GM19023 (cell line): ENCODE measurements at regions not wholly inside any gene's neighbourhood (a gene's known extent, or its start where the extent isn't known, plus 50 kb on each side); places are given as distances from the start of the nearest gene placed in this dataset.

Experiments
- ATAC-seq: cut with Tn5 transposase; IDR thresholded peaks from one replicate; pipeline ENCODE4 v1.9.1; 2021; ENCODE audit warnings: mild to moderate bottlenecking, moderate library complexity; ENCODE audit not compliant: unreplicated experiment

DNA sequence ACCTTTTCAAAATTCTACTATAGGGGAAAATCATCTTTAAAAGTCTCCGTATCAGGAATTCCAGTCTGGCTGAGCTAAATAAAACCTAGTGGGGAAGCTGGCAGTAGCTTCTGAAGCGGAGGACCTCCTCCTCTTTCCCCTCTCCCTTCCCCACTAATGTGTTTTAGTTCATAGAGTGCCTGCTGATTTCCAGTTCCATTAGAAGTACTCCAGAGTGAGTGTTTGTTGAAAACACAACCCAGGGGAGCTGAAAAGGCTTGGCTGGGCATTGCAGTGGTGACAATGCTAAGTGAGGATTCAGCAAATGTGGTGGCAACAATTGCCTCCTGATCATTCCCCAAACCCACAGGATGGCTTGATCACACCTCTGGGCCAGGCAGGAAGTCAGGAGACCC is 144.2 kb upstream of the FRMD6 start:
- no peak for ATAC-seq

DNA sequence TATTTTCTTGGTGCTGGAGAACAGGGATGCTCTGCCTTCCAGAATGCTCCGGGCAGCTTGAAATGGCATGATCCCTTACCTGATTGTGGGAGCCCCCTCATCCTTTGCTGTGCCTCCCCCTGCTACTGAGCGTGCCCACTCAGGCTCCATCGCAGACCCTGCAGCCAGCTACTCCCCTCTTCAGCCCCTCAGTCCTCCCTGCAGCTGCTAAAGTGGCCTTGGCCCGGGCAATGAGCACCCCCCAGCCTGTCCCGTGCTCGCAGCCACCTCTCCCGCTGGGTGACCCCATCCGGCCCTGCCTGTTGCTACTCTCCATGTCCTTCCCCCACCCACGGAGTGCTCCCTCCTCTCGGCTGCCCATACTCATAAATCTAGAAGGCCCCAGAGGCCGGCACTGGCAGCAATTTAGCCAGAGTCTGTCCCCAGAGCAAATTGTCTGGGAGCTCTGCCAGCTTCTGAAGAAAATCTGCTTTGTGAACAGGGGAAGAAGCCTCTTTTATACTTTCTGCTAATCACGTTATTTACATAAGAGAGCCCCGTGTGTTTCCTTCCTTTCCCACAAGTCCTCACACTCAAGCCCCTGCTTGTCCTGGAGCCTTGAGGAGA is 143.7 kb upstream of the FRMD6 start:
- no peak for ATAC-seq

DNA sequence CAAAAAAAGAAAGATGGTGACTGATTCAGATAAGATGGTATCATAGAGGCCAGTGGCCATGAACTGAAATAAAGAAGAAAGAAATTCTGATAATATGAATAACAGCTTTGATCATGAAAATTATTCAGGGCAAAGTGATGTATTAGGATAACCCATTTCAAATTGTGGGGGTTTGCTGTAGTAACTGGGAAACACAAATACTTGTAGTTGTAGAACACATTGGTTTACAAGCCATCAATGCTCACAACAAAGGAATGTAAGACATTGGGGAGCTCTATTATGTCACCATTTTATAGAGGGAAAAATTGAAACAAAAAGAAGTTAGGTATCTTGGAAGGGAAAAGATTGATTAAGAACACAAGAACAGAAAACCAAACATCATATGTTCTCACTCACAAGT is 140.4 kb upstream of the FRMD6 start:
- ATAC-seq = no peak

DNA sequence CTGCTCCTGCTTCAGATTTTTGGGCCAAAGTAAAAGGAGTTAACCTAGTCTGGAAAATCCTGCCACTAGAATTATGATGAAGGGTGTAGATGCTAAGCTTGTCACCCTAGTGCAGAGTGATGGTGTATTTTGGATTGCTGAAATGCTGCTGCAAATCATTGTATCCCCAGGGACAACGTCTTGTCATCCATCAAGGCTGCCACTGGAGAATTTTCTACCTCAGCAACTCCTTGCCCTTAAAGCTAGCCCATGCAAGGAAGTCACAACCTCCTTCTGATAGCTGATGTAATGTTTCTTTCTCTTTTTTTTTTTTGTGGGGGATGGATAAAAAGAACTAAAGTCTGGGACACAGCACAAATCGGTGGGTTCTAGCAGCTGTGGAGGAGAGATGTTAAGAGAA is 139.4 kb upstream of the FRMD6 start:
- ATAC-seq = no peak

DNA sequence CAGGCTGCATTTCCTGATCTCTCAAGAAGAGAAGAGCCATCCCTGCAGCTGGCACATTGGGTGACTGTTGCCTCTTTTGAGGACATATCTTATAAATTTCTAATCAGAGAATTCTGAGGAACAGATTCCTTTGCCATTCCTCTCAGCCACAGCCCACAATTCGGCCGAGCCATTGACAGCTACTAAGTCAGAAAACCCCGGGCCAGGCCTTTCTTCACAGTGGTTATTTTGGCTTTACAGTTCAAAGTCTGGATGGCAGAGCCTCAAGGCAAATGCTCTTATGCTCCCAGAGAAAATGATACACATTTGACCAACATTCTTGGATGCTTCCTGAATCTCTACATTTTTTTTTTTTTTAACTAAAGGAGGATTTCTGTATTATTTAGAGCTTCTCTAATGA is 138.4 kb upstream of the FRMD6 start:
- ATAC-seq = no peak

DNA sequence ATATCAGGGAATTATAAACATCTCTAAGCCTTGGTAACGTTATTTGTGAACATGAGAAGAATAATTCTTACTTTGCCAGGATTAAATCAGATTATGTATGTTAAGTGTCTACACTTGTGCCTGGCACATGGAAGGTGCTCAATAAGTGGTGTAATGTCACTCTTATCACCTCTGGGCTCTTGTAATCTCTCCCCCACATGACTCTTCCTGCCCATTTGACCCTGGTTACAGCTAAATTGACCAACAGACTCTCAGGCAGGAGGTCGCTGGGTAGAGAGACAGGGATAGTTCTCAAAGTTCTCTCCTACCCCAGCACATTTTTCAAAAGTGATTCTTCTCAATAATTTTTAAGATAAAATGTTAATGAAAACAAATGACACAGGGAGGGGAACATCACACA is 137.8 kb upstream of the FRMD6 start:
- ATAC-seq = no peak

DNA sequence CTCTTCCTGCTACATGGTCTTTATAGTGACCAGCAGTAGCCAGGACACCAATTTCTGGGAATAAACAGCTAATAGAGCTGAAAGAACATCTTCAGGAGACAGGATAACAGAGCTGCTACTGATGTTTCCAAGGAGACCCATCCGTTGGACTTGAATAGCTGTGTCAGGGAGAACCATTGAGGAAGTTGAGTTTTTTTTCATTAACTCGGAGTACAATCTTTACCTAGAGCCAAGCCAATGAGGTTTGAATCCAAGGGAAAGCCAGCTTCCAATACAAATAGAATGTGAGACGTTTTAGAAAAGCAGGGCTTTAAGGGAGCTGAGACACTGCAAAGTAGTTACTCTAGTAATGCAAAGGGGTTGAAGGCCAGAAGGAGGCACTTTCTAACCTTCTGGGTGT is 136.1 kb upstream of the FRMD6 start:
- no peak for ATAC-seq

DNA sequence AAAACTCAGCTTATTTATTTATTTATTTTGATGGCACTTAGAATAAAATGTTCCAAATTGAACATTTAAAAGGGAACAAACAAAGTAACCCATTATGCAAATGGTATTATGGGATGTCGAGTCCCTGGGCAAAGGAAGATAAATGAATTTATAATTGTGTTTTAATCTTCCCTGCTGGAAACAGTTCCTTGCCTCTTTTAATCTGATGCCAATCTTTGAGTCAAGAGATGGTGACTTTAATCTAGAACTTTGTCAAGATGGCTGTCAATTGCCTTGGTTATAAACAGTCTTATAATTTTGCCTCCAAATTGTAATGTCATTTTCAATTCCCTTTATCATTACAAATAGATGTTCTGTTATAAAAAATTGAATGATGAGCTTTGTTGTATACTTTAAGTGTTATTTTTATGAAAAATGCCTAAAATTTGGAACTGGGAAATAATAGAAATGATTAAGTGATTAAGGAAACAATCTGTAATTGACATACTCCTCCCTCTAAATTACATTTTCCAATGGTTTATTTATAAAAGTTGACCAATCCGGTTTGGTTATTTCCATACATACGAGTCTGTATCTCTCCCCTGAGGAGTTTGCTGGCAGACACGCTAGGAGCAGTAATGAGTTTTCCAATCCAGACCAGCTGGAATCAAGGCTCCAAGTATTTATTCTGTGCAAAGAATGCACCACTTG is 134.9 kb upstream of the FRMD6 start:
- no peak for ATAC-seq

DNA sequence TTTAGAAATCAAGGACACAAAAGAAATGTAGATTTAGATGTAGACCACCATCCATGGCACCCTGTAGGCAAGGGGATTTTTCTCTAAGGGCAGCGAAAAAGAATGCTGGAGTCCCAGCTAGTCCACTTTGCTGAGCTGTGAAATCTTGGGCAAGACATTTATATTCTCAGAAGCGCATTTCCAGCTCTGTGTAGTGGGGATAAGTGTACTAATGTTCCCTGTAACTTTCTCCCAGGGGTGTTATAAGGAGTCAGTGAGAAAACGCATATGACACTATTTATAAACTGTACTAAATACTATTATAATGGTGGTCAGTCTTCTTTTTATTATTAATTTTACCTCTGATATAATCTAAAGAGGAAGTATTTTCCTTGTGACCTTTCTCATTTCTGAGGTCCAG is 133.4 kb upstream of the FRMD6 start:
- no peak for ATAC-seq

DNA sequence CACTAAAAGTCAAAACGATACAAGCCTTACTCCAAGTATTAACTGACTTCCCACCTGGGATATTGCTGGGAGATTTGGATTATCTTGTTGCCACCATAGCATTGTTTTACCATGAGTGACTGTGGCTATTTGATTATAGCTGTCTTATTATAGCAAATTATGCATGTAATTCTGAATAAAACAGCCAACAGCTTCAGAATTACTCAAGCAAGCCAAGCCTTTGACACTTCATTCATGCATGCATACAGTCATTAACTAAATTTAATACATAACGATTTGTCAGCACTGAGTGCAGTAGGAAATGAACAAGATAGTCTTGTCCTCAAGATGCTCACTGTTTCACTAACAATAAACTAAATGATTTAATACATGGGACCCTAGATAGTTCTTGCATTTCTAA is 133.0 kb upstream of the FRMD6 start:
- ATAC-seq = no peak

DNA sequence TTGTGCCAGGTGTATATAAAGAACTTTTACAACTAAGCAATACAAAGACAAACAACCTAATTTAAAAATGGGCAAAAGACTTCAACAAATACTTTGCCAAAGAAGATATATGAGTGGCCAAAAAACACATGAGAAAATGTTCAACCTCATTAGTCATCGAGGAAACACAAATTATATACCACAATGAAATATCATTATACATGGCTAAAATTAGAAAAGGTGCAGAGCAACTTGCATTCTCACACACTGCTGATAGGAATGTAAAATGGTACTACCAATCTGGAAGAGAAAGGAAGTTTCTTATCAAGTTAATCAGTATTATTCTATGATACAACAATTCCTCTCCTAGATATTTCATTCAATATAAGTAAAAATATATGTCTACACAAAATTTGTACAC is 131.6 kb upstream of the FRMD6 start:
- no peak for ATAC-seq

DNA sequence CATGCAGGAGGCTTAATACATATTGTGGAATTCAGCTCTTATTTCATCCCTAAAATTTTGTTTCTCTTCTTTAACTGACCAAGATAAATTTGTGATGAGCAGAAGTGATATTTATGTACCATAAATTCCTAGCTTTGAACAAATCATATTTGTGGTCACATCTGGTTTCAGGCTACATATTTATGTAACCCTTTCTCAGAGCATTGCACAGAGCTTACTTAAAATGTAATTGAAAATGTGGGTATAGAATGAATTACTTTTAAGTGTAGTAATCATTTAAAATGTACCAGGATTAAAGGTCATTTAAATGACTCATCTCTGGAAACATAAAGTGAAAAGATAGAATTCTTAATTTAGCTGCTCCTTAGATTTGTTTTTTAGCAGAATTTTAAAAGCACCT is 129.9 kb upstream of the FRMD6 start:
- ATAC-seq = no peak

DNA sequence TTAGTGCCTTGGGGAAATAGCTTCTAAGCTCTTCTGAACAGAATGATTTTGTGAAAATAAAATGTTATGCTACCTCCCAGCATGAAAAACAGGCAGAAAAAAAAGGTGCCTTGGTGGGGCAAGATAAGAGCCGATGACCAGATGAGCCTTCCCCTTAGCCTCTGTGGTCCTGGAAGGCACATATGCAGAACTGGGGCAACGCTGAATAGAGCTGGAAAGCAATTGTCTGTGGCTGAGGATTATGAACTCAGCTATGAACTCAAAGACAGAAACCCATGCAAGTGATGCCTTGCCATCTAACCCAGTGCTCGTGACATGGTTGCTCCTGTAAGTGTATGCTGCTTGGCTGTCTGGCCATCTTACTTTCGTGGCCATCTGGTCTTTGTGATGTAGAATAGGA is 128.5 kb upstream of the FRMD6 start:
- ATAC-seq = no peak

DNA sequence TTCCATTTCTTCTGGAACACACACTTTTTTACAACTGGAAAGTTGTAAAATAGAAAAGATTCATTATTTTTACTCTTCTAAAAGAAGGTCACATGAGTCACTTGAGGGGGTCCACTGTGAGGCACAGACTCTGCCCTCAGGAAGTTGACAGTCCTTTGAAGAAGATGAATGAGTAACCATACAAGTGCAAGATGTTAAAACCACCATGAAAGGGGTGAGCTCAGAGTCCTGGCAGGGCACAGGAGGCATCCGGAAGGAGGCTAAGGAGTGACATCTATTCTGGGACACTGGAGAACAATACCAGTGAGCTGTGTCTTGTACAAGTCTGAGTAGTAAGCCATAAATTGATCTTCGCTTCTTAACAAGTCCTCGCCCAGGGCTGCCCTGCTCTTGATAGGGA is 126.0 kb upstream of the FRMD6 start:
- no peak for ATAC-seq

DNA sequence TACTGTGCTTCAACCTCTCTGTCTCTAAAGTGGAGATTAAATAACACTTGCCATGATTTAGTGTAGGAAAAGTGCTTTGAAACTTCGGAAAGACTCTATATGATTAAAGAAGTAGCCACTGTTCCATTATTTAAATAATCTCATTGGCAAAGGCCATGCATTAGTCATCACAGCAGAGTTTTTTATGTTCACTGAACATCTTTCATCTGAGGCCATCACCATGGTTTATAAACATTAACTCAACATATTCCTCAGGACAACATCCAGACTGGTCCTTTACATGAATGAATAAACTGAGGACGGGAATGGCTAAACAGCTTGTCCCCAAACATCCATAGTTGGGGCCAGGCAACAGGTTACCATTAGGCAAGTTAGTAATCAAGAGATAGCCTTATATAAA is 124.6 kb upstream of the FRMD6 start:
- no peak for ATAC-seq

DNA sequence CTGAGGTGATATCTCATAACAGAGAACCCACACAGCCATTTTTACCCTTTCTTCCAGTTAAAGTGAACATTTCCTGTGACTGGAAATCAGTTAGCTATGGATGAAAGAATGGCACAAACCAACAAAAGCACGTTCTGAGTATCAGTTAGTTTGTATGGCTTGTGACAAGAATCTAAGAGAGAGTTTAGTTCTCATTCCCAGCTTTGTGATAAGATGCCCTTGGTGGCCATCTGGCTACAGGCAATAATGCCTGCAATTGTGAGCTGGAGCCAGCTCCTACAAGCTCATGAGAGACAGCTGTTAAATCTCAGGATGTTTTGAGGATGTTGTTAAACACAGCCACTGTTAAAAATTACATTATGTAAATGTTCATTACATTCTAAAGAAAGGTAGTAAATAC is 122.0 kb upstream of the FRMD6 start:
- no peak for ATAC-seq

DNA sequence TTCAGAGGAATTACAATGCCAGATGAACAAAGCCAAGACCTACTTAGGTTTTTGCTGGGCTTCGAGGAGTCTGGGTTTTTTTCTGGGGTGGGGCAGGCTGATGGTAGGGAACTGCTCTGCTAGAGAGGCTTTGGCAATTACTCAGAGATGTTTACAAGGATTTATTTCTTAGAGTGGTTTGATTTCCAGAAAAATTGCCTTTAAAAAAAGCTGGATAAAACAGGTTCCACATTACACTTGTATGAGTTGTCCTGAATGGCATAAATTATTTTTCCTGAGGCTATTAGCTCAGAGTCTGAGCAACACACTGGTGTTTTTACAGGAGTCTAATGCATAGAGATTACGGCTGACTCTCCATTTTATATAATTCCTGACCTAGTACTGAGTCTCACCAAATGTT is 118.5 kb upstream of the FRMD6 start:
- ATAC-seq = no peak

DNA sequence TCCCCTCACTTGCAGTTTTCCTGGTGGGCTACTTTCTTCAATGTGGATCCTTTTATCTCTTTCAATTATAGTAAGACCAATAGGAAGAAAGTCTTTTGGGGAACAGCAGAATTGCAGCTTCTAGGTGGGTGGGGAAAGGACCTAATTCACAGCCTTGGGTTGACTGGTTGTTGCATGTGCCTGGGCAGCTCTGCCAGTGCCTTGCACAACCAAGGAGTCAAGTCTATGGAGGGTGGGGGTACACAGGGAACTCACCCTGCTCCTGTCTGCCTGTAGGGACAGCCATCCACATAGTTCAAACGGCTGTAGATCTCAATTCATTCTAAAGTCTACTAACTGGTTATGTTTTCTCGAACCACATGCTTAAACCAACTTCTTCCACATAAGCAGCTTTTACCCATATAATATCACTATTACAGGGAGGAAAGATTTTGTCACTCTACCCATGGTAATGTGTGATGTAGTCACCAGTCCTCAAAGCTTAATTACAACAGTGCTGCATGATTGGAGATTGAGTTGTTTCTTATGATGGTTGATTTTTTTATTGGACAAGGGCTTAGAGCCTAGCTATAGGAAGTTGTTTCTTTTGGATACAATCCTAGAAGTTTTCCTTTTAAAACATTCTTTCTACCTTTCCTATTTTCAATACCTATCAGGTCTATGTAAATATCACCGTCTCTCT is 117.7 kb upstream of the FRMD6 start:
- no peak for ATAC-seq

DNA sequence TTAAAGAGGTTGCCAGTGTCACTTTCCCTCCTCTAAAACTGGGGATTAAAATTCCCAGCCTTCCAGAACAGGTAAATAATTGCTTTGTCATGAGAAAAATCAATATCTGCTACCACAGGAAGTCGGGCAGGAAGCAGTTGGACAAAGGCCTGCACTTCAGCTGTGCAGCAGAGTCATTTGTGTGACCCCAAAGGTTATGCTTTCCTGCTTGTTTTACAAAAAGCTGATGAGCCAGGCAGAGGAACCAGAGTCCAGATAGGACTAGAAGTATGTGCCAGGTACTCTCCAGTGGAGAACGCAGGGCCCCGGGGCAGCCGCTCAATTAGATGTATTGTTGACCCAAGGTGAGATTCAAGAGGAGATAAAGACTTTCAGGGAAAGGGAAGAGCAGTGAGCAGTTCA is 117.1 kb upstream of the FRMD6 start:
- ATAC-seq = no peak

DNA sequence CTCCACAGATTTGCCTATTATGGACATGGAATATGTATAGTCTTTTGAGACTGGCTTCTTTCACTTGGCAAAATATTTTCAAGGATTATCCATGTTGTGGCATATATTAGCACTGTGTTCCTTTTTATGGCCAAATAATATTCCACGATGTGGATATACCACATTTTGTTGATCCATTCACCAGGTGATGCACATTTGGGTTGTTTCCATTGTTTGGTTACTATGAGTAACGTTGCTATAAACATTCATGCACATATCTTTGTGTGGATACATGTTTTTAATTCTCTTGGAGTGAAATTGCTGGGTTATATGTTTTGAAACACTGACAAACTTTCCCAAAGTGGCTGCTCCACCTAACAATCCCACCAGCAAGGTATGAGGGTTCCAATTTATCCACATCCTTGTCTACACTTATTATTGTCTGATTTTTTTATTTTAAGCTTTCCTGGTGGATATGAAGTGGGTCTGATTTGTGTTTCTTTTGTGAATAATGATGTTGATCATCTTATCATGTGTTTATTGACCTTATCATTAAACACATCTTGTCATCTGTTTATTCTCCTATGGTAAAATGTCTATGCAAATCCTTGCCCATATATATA is 116.2 kb upstream of the FRMD6 start:
- no peak for ATAC-seq

DNA sequence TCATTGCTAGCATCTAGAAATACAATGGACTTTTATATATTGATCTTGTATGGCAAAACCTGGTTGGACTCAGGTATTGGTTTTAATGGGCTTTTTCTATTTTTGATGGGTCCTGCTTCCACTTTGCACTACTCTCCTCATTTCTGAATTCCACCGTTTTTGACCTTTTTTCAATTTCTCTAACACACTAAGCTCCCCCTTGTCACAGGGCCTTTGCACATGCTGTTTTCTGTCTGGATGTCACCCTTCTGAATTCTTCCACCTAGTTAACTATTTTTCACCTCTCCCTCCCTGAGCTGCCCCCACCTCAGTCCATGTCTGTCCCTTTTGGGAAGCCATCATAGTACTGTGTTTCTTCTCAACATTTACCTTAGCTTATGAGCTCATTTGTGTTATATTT is 112.7 kb upstream of the FRMD6 start:
- no peak for ATAC-seq

DNA sequence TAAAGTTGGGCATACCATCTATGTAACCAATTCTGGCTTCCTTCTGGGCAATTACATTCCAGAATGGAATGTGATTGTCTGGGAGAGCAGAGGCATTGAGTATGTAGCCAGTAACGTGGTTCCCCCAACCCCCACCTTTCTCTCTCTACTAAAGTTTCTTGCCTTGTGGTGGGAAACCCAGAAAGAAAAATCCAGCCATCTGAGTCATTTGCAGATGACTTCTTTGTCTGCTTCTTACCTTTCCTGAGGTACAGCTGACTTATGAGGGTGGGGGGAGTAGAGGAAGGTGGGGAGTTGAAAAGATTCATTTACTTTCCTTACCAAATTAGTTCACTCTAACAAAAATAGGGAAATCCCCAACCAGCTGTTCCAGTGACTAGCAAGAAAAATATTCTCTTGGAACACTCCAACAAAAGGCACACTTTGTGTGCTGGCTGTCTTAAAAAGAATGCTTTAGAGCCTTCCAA is 112.1 kb upstream of the FRMD6 start:
- no peak for ATAC-seq
